Endothelial cell of umbilical vein (primary cell): ENCODE measurements at regions not wholly inside any gene's neighbourhood (a gene's known extent, or its start where the extent isn't known, plus 50 kb on each side); places are given as distances from the start of the nearest gene placed in this dataset.

ENCODE experiments used
- BruUV-seq: library from RNA; stranded (reverse); fragments of 400-500 nt; replicated peaks from 2 replicates; lab custom pipeline; 2021; lab: Mats Ljungman, UMichigan
- CTCF ChIA-PET: fragments of 300-600, 350-600 bp; sonication (Branson Sonifier 250); formaldehyde crosslinking; loops from one replicate; lab custom pipeline; 2021; ENCODE audit warnings: antibody characterized with exemption, inconsistent platforms; lab: Charles Lee
- POLR2A ChIA-PET: fragments of 300-600, 350-600 bp; sonication (Branson Sonifier 250); formaldehyde crosslinking; loops from one replicate; lab custom pipeline; 2021; ENCODE audit warnings: antibody characterized with exemption, inconsistent platforms; lab: Charles Lee
- DNase-seq: peaks from one replicate; pipeline ENCODE4 v3.0.0-alpha.2; 2011; ENCODE audit warnings: low read depth, low spot score
- FAIRE-seq: peaks from 2 replicates; lab custom pipeline; 2011; peaks lifted over from hg19 to GRCh38; lab: Jason Lieb, UNC
- H2AFZ ChIP-seq: 2 replicates; pipeline ENCODE4 v1.6.0; 2012; ENCODE audit warnings: low read depth, low read length, control low read depth, inconsistent platforms
- H3K27ac ChIP-seq: 2 replicates; pipeline ENCODE4 v1.5.1; 2011; ENCODE audit warnings: low read depth, mild to moderate bottlenecking, control low read depth, low read length, moderate library complexity; ENCODE audit not compliant: insufficient read depth
- H3K27me3 ChIP-seq, 2 experiments: 2 replicates each; pipeline versions ENCODE4 v1.6.0 to v1.6.1; 2011; ENCODE audit warnings: low read length in 2 of 2, mixed read lengths in 1 of 2; ENCODE audit not compliant: control insufficient read depth in 2 of 2, insufficient read depth in 2 of 2
- H3K36me3 ChIP-seq, 2 experiments: 2 replicates in 1 of 2; 3 replicates in 1 of 2; pipeline ENCODE4 v1.5.1; 2011; ENCODE audit warnings: low read length in 2 of 2, mild to moderate bottlenecking in 1 of 2, moderate library complexity in 1 of 2; ENCODE audit not compliant: control insufficient read depth in 2 of 2, insufficient read depth in 2 of 2; ENCODE audit errors: extremely low read depth in 1 of 2
- H3K4me1 ChIP-seq: 3 replicates; pipeline ENCODE4 v1.5.1; 2011; ENCODE audit warnings: mild to moderate bottlenecking, low read length; ENCODE audit not compliant: control insufficient read depth, insufficient read depth; ENCODE audit errors: extremely low read depth
- H3K4me2 ChIP-seq: 2 replicates; pipeline ENCODE4 v1.6.1; 2011; ENCODE audit warnings: low read length, control low read depth, mixed read lengths; ENCODE audit not compliant: insufficient read depth
- H3K4me3 ChIP-seq, 3 experiments: fragments of 200-600 bp in 1 of 3; sonication (generic), shearing (Covaris generic) in 1 of 3; replicated peaks in 1 of 3; 2 replicates each; pipeline ENCODE4 v1.5.1; 2011 to 2016; ENCODE audit warnings: control low read depth in 3 of 3, low read length in 3 of 3, mild to moderate bottlenecking in 2 of 3, inconsistent platforms in 1 of 3, low read depth in 1 of 3, moderate library complexity in 1 of 3; ENCODE audit not compliant: insufficient read depth in 1 of 3
- H3K79me2 ChIP-seq: 2 replicates; pipeline ENCODE4 v1.6.0; 2012; ENCODE audit warnings: low read length, inconsistent platforms; ENCODE audit not compliant: control insufficient read depth, insufficient read depth
- H3K9ac ChIP-seq: replicated peaks from 2 replicates; pipeline ENCODE3; 2011; ENCODE audit warnings: low read length, control low read depth; ENCODE audit not compliant: insufficient read depth; ENCODE audit errors: extremely low read depth
- H3K9me1 ChIP-seq: replicated peaks from 3 replicates; pipeline ENCODE4 v1.6.0; 2011; ENCODE audit warnings: mild to moderate bottlenecking, low read length; ENCODE audit not compliant: control insufficient read depth, insufficient read depth; ENCODE audit errors: extremely low read depth
- H3K9me3 ChIP-seq: replicated peaks from 2 replicates; pipeline ENCODE4 v1.5.1; 2012; ENCODE audit warnings: low read length, inconsistent platforms; ENCODE audit not compliant: control insufficient read depth, insufficient read depth
- H4K20me1 ChIP-seq: replicated peaks from 2 replicates; pipeline ENCODE3; 2011; ENCODE audit warnings: mild to moderate bottlenecking, low read length; ENCODE audit not compliant: control insufficient read depth, insufficient read depth; ENCODE audit errors: extremely low read depth
- CTCF ChIP-seq, 2 donors: IDR thresholded peaks; 1 replicate in 1 of 2; 2 replicates in 1 of 2; pipeline ENCODE4 v1.5.1; 2011; ENCODE audit warnings: low read length in 2 of 2, mild to moderate bottlenecking in 2 of 2, moderate library complexity in 2 of 2, control low read depth in 1 of 2, inconsistent platforms in 1 of 2, low read depth in 1 of 2; ENCODE audit not compliant: insufficient read depth in 1 of 2; ENCODE audit errors: extremely low read depth in 1 of 2
- EZH2 ChIP-seq: IDR thresholded peaks from 2 replicates; pipeline ENCODE4 v1.6.1; 2012; ENCODE audit warnings: borderline replicate concordance, low read depth, mild to moderate bottlenecking, moderate library complexity, low read length, inconsistent platforms; ENCODE audit not compliant: severe bottlenecking
- FOS ChIP-seq: IDR thresholded peaks from 2 replicates; pipeline ENCODE4 v1.6.1; 2011; ENCODE audit warnings: mild to moderate bottlenecking, low read length, moderate library complexity, borderline replicate concordance; ENCODE audit not compliant: insufficient read depth
- GATA2 ChIP-seq: IDR thresholded peaks from 2 replicates; pipeline ENCODE4 v1.7.0; 2011; ENCODE audit warnings: low read depth, mild to moderate bottlenecking, moderate library complexity, mixed read lengths, low read length; ENCODE audit not compliant: insufficient read length, insufficient read depth
- JUN ChIP-seq: IDR thresholded peaks from 2 replicates; pipeline ENCODE4 v1.6.1; 2011; ENCODE audit warnings: borderline replicate concordance, low read depth; ENCODE audit not compliant: insufficient read length, insufficient read depth
- MYC ChIP-seq: IDR thresholded peaks from one replicate; pipeline ENCODE4 v1.6.1; 2011; ENCODE audit warnings: mild to moderate bottlenecking, low read depth, low read length
- POLR2A ChIP-seq: IDR thresholded peaks from 2 replicates; pipeline ENCODE4 v1.6.1; 2012; ENCODE audit warnings: low read depth, mild to moderate bottlenecking, control low read depth, low read length
- POLR2AphosphoS5 ChIP-seq: IDR thresholded peaks from 2 replicates; pipeline ENCODE4 v1.6.1; 2012; ENCODE audit warnings: low read depth, mild to moderate bottlenecking, control low read depth, low read length, moderate library complexity; ENCODE audit not compliant: insufficient read depth
- dilution Hi-C: fragments of 300-500 bp; cut with MboI; formaldehyde crosslinking; loops from one replicate; pipeline ENCODE4 v1.15.0; 2019; ENCODE audit warnings: low sequenced_read_pairs; ENCODE audit not compliant: extremely low pct_ligation_motif_present
- intact Hi-C: fragments of 100-400 bp; cut with micrococcal nuclease; formaldehyde crosslinking; loops from one replicate; pipeline ENCODE4 v1.10.0; 2022
- TF ChIP-seq, protein P1 (sequence below): IDR thresholded peaks from 2 replicates; pipeline ENCODE4 v1.6.1; 2011; ENCODE audit not compliant: insufficient read depth, insufficient read length

GRCh38 chr2:5609201-5609600 lies 83.0 kb upstream of the SOX11 start:
- TF ChIP-seq JUN (no peak), CTCF (IDR thresholded peaks at IDR 0.05; ENCODE audit: extremely low read depth in 1 of 2, insufficient read depth in 1 of 2, low read depth in 1 of 2, low read length in 2 of 2) (no peak), MYC (no peak), POLR2AphosphoS5 (no peak), EZH2 (no peak), FOS (no peak), POLR2A (no peak), GATA2 (no peak)
- TF ChIP-seq, protein P1, sequence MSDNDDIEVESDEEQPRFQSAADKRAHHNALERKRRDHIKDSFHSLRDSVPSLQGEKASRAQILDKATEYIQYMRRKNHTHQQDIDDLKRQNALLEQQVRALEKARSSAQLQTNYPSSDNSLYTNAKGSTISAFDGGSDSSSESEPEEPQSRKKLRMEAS, result no peak
- H3K9me3 ChIP-seq, result peaks cover 6% of the 10 kb centered on the region
- H3K9me1 ChIP-seq, result no peaks in the 10 kb centered on the region
- no peaks in the 10 kb centered on the region for H3K27me3 ChIP-seq
- intact Hi-C loops (no loop called here), dilution Hi-C loops (no loop called here)
- no TSS peak for BruUV-seq
- H2AFZ ChIP-seq, result no peak overlapping the region
- no peaks in the 10 kb centered on the region for H3K79me2 ChIP-seq
- DNase-seq (no peak), FAIRE-seq (no peak)
- H4K20me1 ChIP-seq, result no peaks in the 10 kb centered on the region
- POLR2A ChIA-PET, result no interaction called here
- CTCF ChIA-PET, result no interaction called here
- H3K9ac ChIP-seq, result no peak overlapping the region
- no peak overlapping the region for H3K27ac ChIP-seq
- H3K4me3 ChIP-seq, result no peak overlapping the region
- H3K4me1 ChIP-seq, result no peaks in the 10 kb centered on the region
- H3K4me2 ChIP-seq, result no peak overlapping the region
- H3K36me3 ChIP-seq, result no peaks in the 10 kb centered on the region
